ENCODE measurements at regions not wholly inside any gene's neighbourhood (a gene's known extent, or its start where the extent isn't known, plus 50 kb on each side); places are given as distances from the start of the nearest gene placed in this dataset.
"Not testable (repeated sequence)": the region's sequence is repeated elsewhere in the genome, so short reads cannot be mapped to it uniquely, and the experiment has no call there.

DNA sequence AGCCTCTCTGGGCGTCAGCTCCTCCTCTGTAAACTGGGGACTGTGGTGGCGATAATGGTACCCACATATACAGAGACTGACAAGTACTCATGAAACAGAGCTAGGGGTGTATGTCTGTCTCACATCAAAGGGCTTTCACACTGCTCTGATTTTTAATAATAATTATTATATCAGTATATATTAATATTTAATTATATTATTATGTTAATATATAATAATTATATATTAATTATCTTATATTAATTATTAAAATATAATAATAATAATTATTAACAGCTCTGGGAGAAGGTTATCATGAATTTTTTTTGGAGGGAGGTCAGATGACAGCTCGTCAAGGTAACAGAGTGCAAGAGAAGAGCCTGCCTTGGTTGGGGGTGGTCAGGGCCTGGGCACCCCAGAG lies 173.6 kb downstream of the NRN1 start:
- H3K4me2 ChIP-seq (ENCODE audit: low read length), result no peak overlapping the region
- H3F3A ChIP-seq (ENCODE audit: low read length, unreplicated experiment), result no peaks in the 10 kb centered on the region
- H2AFZ ChIP-seq (ENCODE audit: low read length), result no peak overlapping the region
- no peaks in the 10 kb centered on the region for H3K36me3 ChIP-seq (ENCODE audit: low read depth, low read length)
- intact Hi-C loops (cut with micrococcal nuclease), result no loop called here
- no peaks in the 10 kb centered on the region for H3K27me3 ChIP-seq (ENCODE audit: low read length)
- H3K9ac ChIP-seq (ENCODE audit: low read length), result no peak overlapping the region
- no peak overlapping the region for H3K4me3 ChIP-seq (ENCODE audit: low read length)
- H3K79me2 ChIP-seq (ENCODE audit: low read length), result no peaks in the 10 kb centered on the region
- no peak for ATAC-seq
- TF ChIP-seq, protein P1, sequence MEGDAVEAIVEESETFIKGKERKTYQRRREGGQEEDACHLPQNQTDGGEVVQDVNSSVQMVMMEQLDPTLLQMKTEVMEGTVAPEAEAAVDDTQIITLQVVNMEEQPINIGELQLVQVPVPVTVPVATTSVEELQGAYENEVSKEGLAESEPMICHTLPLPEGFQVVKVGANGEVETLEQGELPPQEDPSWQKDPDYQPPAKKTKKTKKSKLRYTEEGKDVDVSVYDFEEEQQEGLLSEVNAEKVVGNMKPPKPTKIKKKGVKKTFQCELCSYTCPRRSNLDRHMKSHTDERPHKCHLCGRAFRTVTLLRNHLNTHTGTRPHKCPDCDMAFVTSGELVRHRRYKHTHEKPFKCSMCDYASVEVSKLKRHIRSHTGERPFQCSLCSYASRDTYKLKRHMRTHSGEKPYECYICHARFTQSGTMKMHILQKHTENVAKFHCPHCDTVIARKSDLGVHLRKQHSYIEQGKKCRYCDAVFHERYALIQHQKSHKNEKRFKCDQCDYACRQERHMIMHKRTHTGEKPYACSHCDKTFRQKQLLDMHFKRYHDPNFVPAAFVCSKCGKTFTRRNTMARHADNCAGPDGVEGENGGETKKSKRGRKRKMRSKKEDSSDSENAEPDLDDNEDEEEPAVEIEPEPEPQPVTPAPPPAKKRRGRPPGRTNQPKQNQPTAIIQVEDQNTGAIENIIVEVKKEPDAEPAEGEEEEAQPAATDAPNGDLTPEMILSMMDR (conservative IDR thresholded peaks at IDR 0.05; ENCODE audit: low read depth, low read length), result no peak
- no peak for TF ChIP-seq EZH2phosphoT487 (IDR thresholded peaks at IDR 0.05; ENCODE audit: borderline replicate concordance, low read length)
- no peak for TF ChIP-seq EZH2 (IDR thresholded peaks at IDR 0.05; ENCODE audit: low read length, unreplicated experiment)
- no peaks in the 10 kb centered on the region for H3K4me1 ChIP-seq (ENCODE audit: insufficient read depth, low read length)
- no TSS peak for BruUV-seq (replicated peaks)
- CTCF ChIA-PET, result interaction anchor here (0.7 kb wide), 1 partner anchor 295 kb away, joined by 3 read pairs; no protein-coding TSS in a partner anchor
- POLR2A ChIA-PET (ENCODE audit: unreplicated experiment), result no interaction called here
- no peaks in the 10 kb centered on the region for H4K20me1 ChIP-seq (ENCODE audit: low read length)
- no peaks in the 10 kb centered on the region for H3K9me2 ChIP-seq (replicated peaks; ENCODE audit: low read length)
- H3K9me3 ChIP-seq (ENCODE audit: low read length), result no peaks in the 10 kb centered on the region
- DNase-seq, result no peak
- H3K27ac ChIP-seq (ENCODE audit: low read length), result no peak overlapping the region

DNA sequence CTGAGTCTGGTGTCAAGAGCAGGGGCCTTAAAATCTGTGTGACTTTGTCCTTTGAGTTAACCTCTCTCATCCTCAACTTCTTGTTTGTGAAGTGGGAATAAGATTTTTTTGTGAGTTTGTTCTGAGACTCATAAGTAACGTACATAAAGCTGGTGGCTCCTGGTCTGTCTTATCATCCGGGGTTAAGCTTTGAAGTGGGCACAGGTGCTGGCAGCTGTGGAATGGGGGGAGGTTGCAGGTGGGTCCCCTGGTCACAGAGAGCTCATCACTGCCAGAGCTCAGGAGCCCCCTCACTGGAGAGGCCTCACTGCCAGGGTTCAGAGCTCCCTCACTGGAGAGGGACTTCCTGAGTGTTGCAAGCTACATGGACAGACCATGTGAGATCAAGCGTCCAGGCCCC lies 174.1 kb downstream of the NRN1 start:
- no peaks in the 10 kb centered on the region for H3F3A ChIP-seq (ENCODE audit: low read length, unreplicated experiment)
- H3K4me1 ChIP-seq (ENCODE audit: insufficient read depth, low read length), result no peaks in the 10 kb centered on the region
- no peak overlapping the region for H2AFZ ChIP-seq (ENCODE audit: low read length)
- no peaks in the 10 kb centered on the region for H3K27me3 ChIP-seq (ENCODE audit: low read length)
- no TSS peak for BruUV-seq (replicated peaks)
- no peak for DNase-seq
- no peak overlapping the region for H3K4me3 ChIP-seq (ENCODE audit: low read length)
- H3K9ac ChIP-seq (ENCODE audit: low read length), result no peak overlapping the region
- no peak overlapping the region for H3K4me2 ChIP-seq (ENCODE audit: low read length)
- no peak for TF ChIP-seq EZH2 (IDR thresholded peaks at IDR 0.05; ENCODE audit: low read length, unreplicated experiment)
- TF ChIP-seq, protein P1 (conservative IDR thresholded peaks at IDR 0.05; ENCODE audit: low read depth, low read length), result no peak
- intact Hi-C loops (cut with micrococcal nuclease), result no loop called here
- H3K9me2 ChIP-seq (replicated peaks; ENCODE audit: low read length), result no peaks in the 10 kb centered on the region
- H3K36me3 ChIP-seq (ENCODE audit: low read depth, low read length), result no peaks in the 10 kb centered on the region
- H3K27ac ChIP-seq (ENCODE audit: low read length), result no peak overlapping the region
- no peaks in the 10 kb centered on the region for H3K9me3 ChIP-seq (ENCODE audit: low read length)
- no peaks in the 10 kb centered on the region for H4K20me1 ChIP-seq (ENCODE audit: low read length)
- ChIA-PET POLR2A (ENCODE audit: unreplicated experiment) (no interaction called here), CTCF (interaction anchor here (0.7 kb wide), 1 partner anchor 294 kb away, joined by 3 read pairs; no protein-coding TSS in a partner anchor)
- ATAC-seq, result no peak
- H3K79me2 ChIP-seq (ENCODE audit: low read length), result no peaks in the 10 kb centered on the region

DNA sequence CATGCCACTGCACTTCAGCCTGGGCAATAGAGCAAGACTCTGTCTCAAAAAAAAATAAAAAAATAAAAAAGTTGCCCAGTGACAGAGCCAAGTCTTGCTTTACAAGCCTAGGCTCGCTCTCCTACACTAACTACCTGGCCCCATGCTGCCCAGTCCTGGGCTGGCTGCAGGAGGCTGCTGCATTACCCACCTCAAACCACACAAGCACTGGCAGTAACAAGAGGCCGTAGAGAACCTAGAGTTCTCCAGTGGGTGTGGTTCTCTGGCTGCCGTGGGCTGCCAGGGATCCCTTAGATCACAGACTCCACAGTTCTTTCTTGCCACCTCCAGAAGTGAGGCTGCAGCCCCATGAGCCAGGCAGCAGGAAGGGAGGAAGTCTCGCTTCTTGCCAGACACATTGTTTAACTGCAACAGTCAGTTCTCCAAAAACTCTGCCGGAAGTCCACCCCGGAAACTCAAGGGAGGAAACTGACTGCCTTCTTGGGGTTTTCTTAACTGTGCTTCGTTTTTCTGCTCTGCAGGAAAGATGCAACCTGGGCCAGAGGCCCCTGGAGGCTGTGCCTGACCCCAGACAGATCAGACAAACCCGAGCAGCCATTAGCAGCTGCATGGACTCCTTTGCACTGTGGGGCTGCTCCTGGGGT lies 175.4 kb downstream of the NRN1 start:
- H4K20me1 ChIP-seq (ENCODE audit: low read length); POLR2A ChIA-PET (ENCODE audit: unreplicated experiment); H3F3A ChIP-seq (ENCODE audit: low read length, unreplicated experiment); H3K4me3 ChIP-seq (ENCODE audit: low read length); H3K9ac ChIP-seq (ENCODE audit: low read length); H3K79me2 ChIP-seq (ENCODE audit: low read length); H3K9me3 ChIP-seq (ENCODE audit: low read length); intact Hi-C loops (cut with micrococcal nuclease); H3K4me1 ChIP-seq (ENCODE audit: insufficient read depth, low read length); CTCF ChIA-PET; H3K9me2 ChIP-seq (replicated peaks; ENCODE audit: low read length); H2AFZ ChIP-seq (ENCODE audit: low read length); BruUV-seq (replicated peaks); DNase-seq; H3K4me2 ChIP-seq (ENCODE audit: low read length); H3K27ac ChIP-seq (ENCODE audit: low read length); H3K36me3 ChIP-seq (ENCODE audit: low read depth, low read length); H3K27me3 ChIP-seq (ENCODE audit: low read length): not testable (repeated sequence)
- 0 out of 2 replicates have a peak, but pooled peaks have one; percentile 20 for ATAC-seq
